ENCODE measurements at regions not wholly inside any gene's neighbourhood (a gene's known extent, or its start where the extent isn't known, plus 50 kb on each side); places are given as distances from the start of the nearest gene placed in this dataset.

DNA sequence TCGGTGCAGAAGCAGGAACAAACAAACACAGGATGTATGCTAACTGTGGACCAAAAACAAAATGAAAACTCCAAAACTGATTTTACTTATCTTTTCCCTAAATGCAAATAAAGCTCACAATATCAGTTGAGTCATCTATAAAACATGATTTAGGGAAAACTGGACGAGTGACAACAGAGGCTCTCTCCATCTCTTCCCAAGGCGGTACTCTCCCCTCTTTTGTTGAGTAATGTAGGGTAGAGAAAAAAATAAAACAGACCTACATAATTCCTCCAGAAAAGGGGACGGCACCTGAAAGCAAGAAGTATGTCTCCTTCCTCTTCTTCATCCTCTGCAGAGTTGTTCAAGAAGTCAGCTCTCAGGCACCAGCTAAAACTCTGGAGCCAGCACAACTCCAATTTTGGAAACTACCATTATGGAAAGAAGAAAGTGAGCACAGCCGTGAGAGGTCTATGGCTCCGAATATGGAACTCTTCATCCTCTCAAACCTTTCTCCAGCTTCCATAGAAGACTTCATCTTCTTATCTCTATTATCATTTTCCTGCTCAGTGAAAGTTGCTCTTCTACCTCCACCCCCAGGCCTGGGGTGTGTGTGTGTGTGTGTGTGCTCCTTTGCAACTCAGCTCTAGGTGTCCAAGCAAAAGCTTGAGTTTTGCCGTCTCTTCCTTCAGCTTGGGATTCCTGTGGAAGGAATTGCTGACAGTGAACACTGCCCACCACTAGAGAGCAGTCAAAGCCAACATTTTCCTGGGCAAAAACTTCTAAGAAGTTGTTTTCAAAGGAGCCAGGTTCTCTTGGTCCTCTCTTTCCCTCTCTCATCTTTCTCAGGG, 155.4 kb downstream of the DIO2 start:
- H3K27ac ChIP-seq (ENCODE audit: low read length, poor library complexity, severe bottlenecking) = no peak overlapping the region
- H3K4me2 ChIP-seq (ENCODE audit: low read length, poor library complexity, severe bottlenecking) = no peak overlapping the region
- H2BK5ac ChIP-seq (ENCODE audit: low read depth, low read length, poor library complexity, severe bottlenecking) = no peak overlapping the region
- H2AK5ac ChIP-seq (ENCODE audit: low read length, severe bottlenecking) = no peak overlapping the region
- no peak overlapping the region for H2BK120ac ChIP-seq (ENCODE audit: low read depth, low read length)
- H3K9me3 ChIP-seq (ENCODE audit: control insufficient read depth, low read length) = no peaks in the 10 kb centered on the region
- no peak overlapping the region for H4K91ac ChIP-seq (ENCODE audit: low read length)
- no peaks in the 10 kb centered on the region for H3K4me1 ChIP-seq (ENCODE audit: control insufficient read depth, insufficient read depth, low read depth, low read length)
- no peak overlapping the region for H4K8ac ChIP-seq (ENCODE audit: low read length)
- no peak overlapping the region for H3K4ac ChIP-seq (ENCODE audit: low read depth in 1 of 2, low read length in 2 of 2)
- no peak overlapping the region for H3K9ac ChIP-seq (ENCODE audit: low read length)
- H3K27me3 ChIP-seq (ENCODE audit: control insufficient read depth in 1 of 2, insufficient read depth in 1 of 2, low read length in 2 of 2) = no peaks in the 10 kb centered on the region
- H3K36me3 ChIP-seq (ENCODE audit: control insufficient read depth in 1 of 2, insufficient read depth in 2 of 2, low read depth in 1 of 2, low read length in 2 of 2) = no peaks in the 10 kb centered on the region
- 79% methylated on average over 5 of the region's 7 CpGs for WGBS
- no peak overlapping the region for H3K18ac ChIP-seq (ENCODE audit: low read depth in 1 of 2, low read length in 2 of 2)
- H2BK12ac ChIP-seq (ENCODE audit: low read length in 2 of 2) = no peak overlapping the region
- H3K14ac ChIP-seq (ENCODE audit: low read length in 2 of 2) = no peak overlapping the region
- no peak overlapping the region for H3K4me3 ChIP-seq (ENCODE audit: insufficient read depth in 1 of 2, low read depth in 1 of 2, low read length in 2 of 2)
- H2BK15ac ChIP-seq (ENCODE audit: low read depth, poor library complexity, severe bottlenecking) = no peak overlapping the region
- no peak overlapping the region for H3K23ac ChIP-seq (ENCODE audit: low read length in 2 of 2)
- DNase-seq = peak; percentile 63
- H2AFZ ChIP-seq (ENCODE audit: low read depth, low read length) = no peak overlapping the region
- no peaks in the 10 kb centered on the region for H3K79me1 ChIP-seq (replicated peaks; ENCODE audit: low read length, poor library complexity, severe bottlenecking)

DNA sequence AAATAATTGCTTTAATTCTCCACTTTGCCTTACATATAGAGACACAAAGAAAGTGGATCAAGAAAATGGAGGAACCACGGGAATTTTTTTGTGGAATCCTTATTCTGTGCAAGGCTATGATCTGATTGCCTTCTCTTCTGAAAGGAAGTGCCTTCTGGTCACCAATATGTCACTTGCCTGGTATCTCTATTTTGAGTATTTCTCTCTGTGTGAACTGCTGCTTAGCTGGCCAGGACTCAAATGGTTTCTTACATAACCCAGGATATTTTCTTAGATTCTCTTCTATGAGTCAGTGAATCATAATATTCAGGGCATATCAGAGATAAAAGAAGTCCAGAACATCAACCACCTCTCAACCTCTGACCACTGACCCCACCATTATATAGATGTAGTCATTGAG, 156.1 kb downstream of the DIO2 start:
- 81% methylated on average over 1 of the region's 1 CpG for whole genome bisulfite sequencing
- Histone ChIP-seq H3K9ac (ENCODE audit: low read length) (no peak overlapping the region), H4K91ac (ENCODE audit: low read length) (no peak overlapping the region), H3K79me1 (replicated peaks; ENCODE audit: low read length, poor library complexity, severe bottlenecking) (no peaks in the 10 kb centered on the region), H3K23ac (ENCODE audit: low read length in 2 of 2) (no peak overlapping the region), H3K4me2 (ENCODE audit: low read length, poor library complexity, severe bottlenecking) (no peak overlapping the region), H3K14ac (ENCODE audit: low read length in 2 of 2) (no peak overlapping the region), H4K8ac (ENCODE audit: low read length) (no peak overlapping the region), H3K36me3 (ENCODE audit: control insufficient read depth in 1 of 2, insufficient read depth in 2 of 2, low read depth in 1 of 2, low read length in 2 of 2) (no peaks in the 10 kb centered on the region), H2BK120ac (ENCODE audit: low read depth, low read length) (no peak overlapping the region), H2AFZ (ENCODE audit: low read depth, low read length) (no peak overlapping the region), H3K9me3 (ENCODE audit: control insufficient read depth, low read length) (no peaks in the 10 kb centered on the region), H3K4ac (ENCODE audit: low read depth in 1 of 2, low read length in 2 of 2) (no peak overlapping the region), H3K4me3 (ENCODE audit: insufficient read depth in 1 of 2, low read depth in 1 of 2, low read length in 2 of 2) (no peak overlapping the region), H2BK12ac (ENCODE audit: low read length in 2 of 2) (no peak overlapping the region), H2AK5ac (ENCODE audit: low read length, severe bottlenecking) (no peak overlapping the region), H3K4me1 (ENCODE audit: control insufficient read depth, insufficient read depth, low read depth, low read length) (no peaks in the 10 kb centered on the region), H2BK5ac (ENCODE audit: low read depth, low read length, poor library complexity, severe bottlenecking) (no peak overlapping the region), H3K27ac (ENCODE audit: low read length, poor library complexity, severe bottlenecking) (no peak overlapping the region), H3K27me3 (ENCODE audit: control insufficient read depth in 1 of 2, insufficient read depth in 1 of 2, low read length in 2 of 2) (no peaks in the 10 kb centered on the region), H2BK15ac (ENCODE audit: low read depth, poor library complexity, severe bottlenecking) (no peak overlapping the region), H3K18ac (ENCODE audit: low read depth in 1 of 2, low read length in 2 of 2) (no peak overlapping the region)
- no peak for DNase-seq

DNA sequence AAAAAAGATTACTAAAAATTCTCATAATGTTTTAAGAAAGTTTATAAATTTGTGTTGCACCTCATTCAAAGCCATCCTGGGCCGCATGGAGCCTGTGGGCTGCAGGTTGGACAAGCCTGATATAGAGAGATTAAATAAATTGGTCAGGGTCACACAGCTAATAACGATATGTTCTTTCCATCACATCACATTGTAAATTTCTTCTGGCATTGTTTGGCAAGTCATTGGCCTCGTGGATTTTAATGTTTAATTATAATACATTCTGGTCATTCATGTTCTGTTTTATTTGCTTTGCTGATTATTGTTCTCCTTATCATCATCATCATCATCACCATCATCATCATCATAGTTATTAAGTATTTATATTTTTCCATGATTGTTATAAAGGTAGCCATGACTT, 157.3 kb downstream of the DIO2 start:
- Histone ChIP-seq H2BK5ac (ENCODE audit: low read depth, low read length, poor library complexity, severe bottlenecking) (no peak overlapping the region), H2BK12ac (ENCODE audit: low read length in 2 of 2) (no peak overlapping the region), H3K27me3 (ENCODE audit: control insufficient read depth in 1 of 2, insufficient read depth in 1 of 2, low read length in 2 of 2) (no peaks in the 10 kb centered on the region), H3K9ac (ENCODE audit: low read length) (no peak overlapping the region), H3K36me3 (ENCODE audit: control insufficient read depth in 1 of 2, insufficient read depth in 2 of 2, low read depth in 1 of 2, low read length in 2 of 2) (no peaks in the 10 kb centered on the region), H4K91ac (ENCODE audit: low read length) (no peak overlapping the region), H2AFZ (ENCODE audit: low read depth, low read length) (no peak overlapping the region), H3K79me1 (replicated peaks; ENCODE audit: low read length, poor library complexity, severe bottlenecking) (no peaks in the 10 kb centered on the region), H3K4me3 (ENCODE audit: insufficient read depth in 1 of 2, low read depth in 1 of 2, low read length in 2 of 2) (no peak overlapping the region), H3K4me2 (ENCODE audit: low read length, poor library complexity, severe bottlenecking) (no peak overlapping the region), H3K18ac (ENCODE audit: low read depth in 1 of 2, low read length in 2 of 2) (no peak overlapping the region), H3K9me3 (ENCODE audit: control insufficient read depth, low read length) (no peaks in the 10 kb centered on the region), H3K14ac (ENCODE audit: low read length in 2 of 2) (no peak overlapping the region), H2BK15ac (ENCODE audit: low read depth, poor library complexity, severe bottlenecking) (no peak overlapping the region), H3K23ac (ENCODE audit: low read length in 2 of 2) (no peak overlapping the region), H3K4ac (ENCODE audit: low read depth in 1 of 2, low read length in 2 of 2) (no peak overlapping the region), H3K4me1 (ENCODE audit: control insufficient read depth, insufficient read depth, low read depth, low read length) (no peaks in the 10 kb centered on the region), H2BK120ac (ENCODE audit: low read depth, low read length) (no peak overlapping the region), H2AK5ac (ENCODE audit: low read length, severe bottlenecking) (no peak overlapping the region), H3K27ac (ENCODE audit: low read length, poor library complexity, severe bottlenecking) (no peak overlapping the region), H4K8ac (ENCODE audit: low read length) (no peak overlapping the region)
- 100% methylated on average over 1 of the region's 3 CpGs for WGBS
- no peak for DNase-seq

DNA sequence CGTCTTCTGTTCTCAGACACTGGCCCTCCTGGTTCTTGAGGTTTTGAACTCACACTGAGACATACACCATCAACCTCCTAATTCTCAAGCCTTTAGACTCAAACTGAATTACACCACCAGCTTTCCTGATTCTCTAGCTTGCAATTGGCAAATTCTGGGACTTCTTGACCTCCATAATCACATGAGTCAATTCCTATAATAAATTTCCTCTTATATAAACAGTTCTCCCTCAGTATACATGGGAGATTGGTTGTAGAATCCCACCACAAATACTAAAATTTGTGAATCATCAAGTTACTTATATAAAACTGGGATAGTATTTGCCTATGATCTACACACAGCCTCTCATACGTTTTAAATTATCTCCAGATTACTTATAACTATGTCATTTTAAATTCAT, 162.2 kb downstream of the DIO2 start:
- no peak overlapping the region for H3K4ac ChIP-seq (ENCODE audit: low read depth in 1 of 2, low read length in 2 of 2)
- no peak overlapping the region for H3K9ac ChIP-seq (ENCODE audit: low read length)
- no peak overlapping the region for H3K14ac ChIP-seq (ENCODE audit: low read length in 2 of 2)
- no peaks in the 10 kb centered on the region for H3K4me1 ChIP-seq (ENCODE audit: control insufficient read depth, insufficient read depth, low read depth, low read length)
- no peak overlapping the region for H2AFZ ChIP-seq (ENCODE audit: low read depth, low read length)
- H2BK12ac ChIP-seq (ENCODE audit: low read length in 2 of 2) = no peak overlapping the region
- H3K18ac ChIP-seq (ENCODE audit: low read depth in 1 of 2, low read length in 2 of 2) = no peak overlapping the region
- no peak overlapping the region for H4K8ac ChIP-seq (ENCODE audit: low read length)
- H3K9me3 ChIP-seq (ENCODE audit: control insufficient read depth, low read length) = no peaks in the 10 kb centered on the region
- no peaks in the 10 kb centered on the region for H3K27me3 ChIP-seq (ENCODE audit: control insufficient read depth in 1 of 2, insufficient read depth in 1 of 2, low read length in 2 of 2)
- no peak overlapping the region for H2BK120ac ChIP-seq (ENCODE audit: low read depth, low read length)
- H3K36me3 ChIP-seq (ENCODE audit: control insufficient read depth in 1 of 2, insufficient read depth in 2 of 2, low read depth in 1 of 2, low read length in 2 of 2) = no peaks in the 10 kb centered on the region
- WGBS = 96% methylated on average over 1 of the region's 2 CpGs
- no peak overlapping the region for H4K91ac ChIP-seq (ENCODE audit: low read length)
- H2BK5ac ChIP-seq (ENCODE audit: low read depth, low read length, poor library complexity, severe bottlenecking) = no peak overlapping the region
- H3K27ac ChIP-seq (ENCODE audit: low read length, poor library complexity, severe bottlenecking) = no peak overlapping the region
- H2BK15ac ChIP-seq (ENCODE audit: low read depth, poor library complexity, severe bottlenecking) = no peak overlapping the region
- H3K79me1 ChIP-seq (replicated peaks; ENCODE audit: low read length, poor library complexity, severe bottlenecking) = no peaks in the 10 kb centered on the region
- no peak overlapping the region for H3K4me3 ChIP-seq (ENCODE audit: insufficient read depth in 1 of 2, low read depth in 1 of 2, low read length in 2 of 2)
- DNase-seq = no peak
- no peak overlapping the region for H3K4me2 ChIP-seq (ENCODE audit: low read length, poor library complexity, severe bottlenecking)
- no peak overlapping the region for H3K23ac ChIP-seq (ENCODE audit: low read length in 2 of 2)
- no peak overlapping the region for H2AK5ac ChIP-seq (ENCODE audit: low read length, severe bottlenecking)
